Cardiac muscle cell (in vitro differentiated cells and primary cell): ENCODE measurements at regions not wholly inside any gene's neighbourhood (a gene's known extent, or its start where the extent isn't known, plus 50 kb on each side); places are given as distances from the start of the nearest gene placed in this dataset.

ENCODE experiments used
- DNase-seq, 2 donors: peaks; one replicate each; pipeline versions ENCODE4 v3.0.0 to v3.0.0-alpha.2; 2010 to 2017; ENCODE audit warnings: low read depth in 1 of 2, low spot score in 1 of 2
- H3K27ac ChIP-seq: fragments of 200-600 bp; sonication (generic); 2 replicates; pipeline ENCODE4 v1.5.1; 2016
- H3K27me3 ChIP-seq: fragments of 200-600 bp; sonication (generic); 2 replicates; pipeline ENCODE4 v1.6.0; 2016; ENCODE audit warnings: control low read depth
- H3K36me3 ChIP-seq: fragments of 200-600 bp; sonication (generic); 2 replicates; pipeline ENCODE4 v1.5.1; 2016; ENCODE audit warnings: control low read depth
- H3K4me1 ChIP-seq: fragments of 200-600 bp; sonication (generic); 2 replicates; pipeline ENCODE4 v1.8.1; 2017; ENCODE audit warnings: low read depth, mild to moderate bottlenecking, mixed run types
- H3K4me3 ChIP-seq: fragments of 200-600 bp; sonication (generic); 2 replicates; pipeline ENCODE4 v1.5.1; 2016; ENCODE audit warnings: mild to moderate bottlenecking
- H3K9me3 ChIP-seq: fragments of 200-600 bp; sonication (generic); 2 replicates; pipeline ENCODE4 v1.5.1; 2017; ENCODE audit warnings: low read depth, mild to moderate bottlenecking, control low read depth
- CTCF ChIP-seq: IDR thresholded peaks from 2 replicates; pipeline ENCODE4 v1.5.1; 2012; ENCODE audit warnings: low read depth, mild to moderate bottlenecking, low read length

GRCh38 chr2:43107679-43108078, 118.7 kb downstream of the ZFP36L2 start:
- Histone ChIP-seq H3K4me1 (peaks cover 27% of the 10 kb centered on the region), H3K27me3 (no peaks in the 10 kb centered on the region), H3K27ac (no peak overlapping the region), H3K36me3 (no peaks in the 10 kb centered on the region), H3K9me3 (no peaks in the 10 kb centered on the region), H3K4me3 (no peak overlapping the region)
- no peak for DNase-seq
- no peak for TF ChIP-seq CTCF

- no peaks in the 10 kb centered on the region for H3K36me3 ChIP-seq
- H3K4me1 ChIP-seq: peaks cover 27% of the 10 kb centered on the region
- H3K4me3 ChIP-seq: no peak overlapping the region
- peak in 1 of 2 donors; percentile 44 for DNase-seq
- no peaks in the 10 kb centered on the region for H3K9me3 ChIP-seq
- peak overlapping the region; percentile 45 for H3K27ac ChIP-seq
- TF ChIP-seq CTCF: no peak
- no peaks in the 10 kb centered on the region for H3K27me3 ChIP-seq
Measured at GRCh38 chr2:43106559-43107527, 119.6 kb downstream of the ZFP36L2 start.

GRCh38 chr2:43105586-43106558, 120.5 kb downstream of the ZFP36L2 start:
- Histone ChIP-seq H3K9me3 (no peaks in the 10 kb centered on the region), H3K27ac (peak overlapping the region; percentile 45), H3K4me3 (no peak overlapping the region), H3K27me3 (no peaks in the 10 kb centered on the region), H3K4me1 (peaks cover 31% of the 10 kb centered on the region), H3K36me3 (no peaks in the 10 kb centered on the region)
- TF ChIP-seq CTCF: peak; percentile 51
- DNase-seq: peak in 1 of 2 donors; percentile 79

GRCh38 chr2:43104763-43105162, 121.6 kb downstream of the ZFP36L2 start:
- Histone ChIP-seq H3K27me3 (no peaks in the 10 kb centered on the region), H3K4me1 (peaks cover 28% of the 10 kb centered on the region), H3K9me3 (no peaks in the 10 kb centered on the region), H3K36me3 (no peaks in the 10 kb centered on the region), H3K4me3 (no peak overlapping the region), H3K27ac (no peak overlapping the region)
- DNase-seq: no peak
- TF ChIP-seq CTCF: peak; percentile 4

GRCh38 chr2:43104106-43104505, 122.3 kb downstream of the ZFP36L2 start:
- no peak for DNase-seq
- H3K9me3 ChIP-seq: no peaks in the 10 kb centered on the region
- H3K27me3 ChIP-seq: no peaks in the 10 kb centered on the region
- H3K36me3 ChIP-seq: no peaks in the 10 kb centered on the region
- TF ChIP-seq CTCF: no peak
- H3K4me1 ChIP-seq: peaks cover 23% of the 10 kb centered on the region
- no peak overlapping the region for H3K27ac ChIP-seq
- H3K4me3 ChIP-seq: no peak overlapping the region
